Neural crest cell (in vitro differentiated cells): ENCODE measurements at regions not wholly inside any gene's neighbourhood (a gene's known extent, or its start where the extent isn't known, plus 50 kb on each side); places are given as distances from the start of the nearest gene placed in this dataset.

Experiments
- DNase-seq: peaks from one replicate; pipeline ENCODE4 v3.0.0; 2021; ENCODE audit warnings: low read depth, mixed read lengths, low spot score
- H3K27ac Mint-ChIP-seq: one replicate; pipeline ENCODE4 v1.8.0; 2021; ENCODE audit warnings: mild to moderate bottlenecking, mixed read lengths; ENCODE audit not compliant: unreplicated experiment
- H3K27me3 Mint-ChIP-seq: 2 replicates; pipeline ENCODE4 v1.8.0; 2021; ENCODE audit warnings: low read depth, mild to moderate bottlenecking, mixed read lengths
- H3K36me3 Mint-ChIP-seq: 2 replicates; pipeline ENCODE4 v1.8.0; 2021; ENCODE audit warnings: low read depth, mild to moderate bottlenecking, mixed read lengths
- H3K4me1 Mint-ChIP-seq: 2 replicates; pipeline ENCODE4 v1.8.0; 2021; ENCODE audit warnings: mixed read lengths
- H3K4me3 Mint-ChIP-seq: one replicate; pipeline ENCODE4 v1.8.0; 2021; ENCODE audit warnings: mild to moderate bottlenecking, mixed read lengths
- H3K9me3 Mint-ChIP-seq: 2 replicates; pipeline ENCODE4 v1.8.0; 2021; ENCODE audit warnings: mixed read lengths
- TF ChIP-seq, protein P1 (sequence below): fragments of 200-600 bp; sonication (generic); conservative IDR thresholded peaks from 2 replicates; pipeline ENCODE4 v1.5.0; 2021; ENCODE audit warnings: antibody characterized with exemption, mild to moderate bottlenecking

GRCh38 chr3:110966966-110967663, 104.5 kb upstream of the NECTIN3 start:
- no peaks in the 10 kb centered on the region for H3K4me1 Mint-ChIP-seq
- no peaks in the 10 kb centered on the region for H3K27me3 Mint-ChIP-seq
- peaks cover 23% of the 10 kb centered on the region for H3K9me3 Mint-ChIP-seq
- peaks cover 15% of the 10 kb centered on the region for H3K36me3 Mint-ChIP-seq
- no peak for DNase-seq
- TF ChIP-seq, protein P1, sequence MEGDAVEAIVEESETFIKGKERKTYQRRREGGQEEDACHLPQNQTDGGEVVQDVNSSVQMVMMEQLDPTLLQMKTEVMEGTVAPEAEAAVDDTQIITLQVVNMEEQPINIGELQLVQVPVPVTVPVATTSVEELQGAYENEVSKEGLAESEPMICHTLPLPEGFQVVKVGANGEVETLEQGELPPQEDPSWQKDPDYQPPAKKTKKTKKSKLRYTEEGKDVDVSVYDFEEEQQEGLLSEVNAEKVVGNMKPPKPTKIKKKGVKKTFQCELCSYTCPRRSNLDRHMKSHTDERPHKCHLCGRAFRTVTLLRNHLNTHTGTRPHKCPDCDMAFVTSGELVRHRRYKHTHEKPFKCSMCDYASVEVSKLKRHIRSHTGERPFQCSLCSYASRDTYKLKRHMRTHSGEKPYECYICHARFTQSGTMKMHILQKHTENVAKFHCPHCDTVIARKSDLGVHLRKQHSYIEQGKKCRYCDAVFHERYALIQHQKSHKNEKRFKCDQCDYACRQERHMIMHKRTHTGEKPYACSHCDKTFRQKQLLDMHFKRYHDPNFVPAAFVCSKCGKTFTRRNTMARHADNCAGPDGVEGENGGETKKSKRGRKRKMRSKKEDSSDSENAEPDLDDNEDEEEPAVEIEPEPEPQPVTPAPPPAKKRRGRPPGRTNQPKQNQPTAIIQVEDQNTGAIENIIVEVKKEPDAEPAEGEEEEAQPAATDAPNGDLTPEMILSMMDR = no peak
- no peak overlapping the region for H3K27ac Mint-ChIP-seq
- H3K4me3 Mint-ChIP-seq = no peak overlapping the region

DNA sequence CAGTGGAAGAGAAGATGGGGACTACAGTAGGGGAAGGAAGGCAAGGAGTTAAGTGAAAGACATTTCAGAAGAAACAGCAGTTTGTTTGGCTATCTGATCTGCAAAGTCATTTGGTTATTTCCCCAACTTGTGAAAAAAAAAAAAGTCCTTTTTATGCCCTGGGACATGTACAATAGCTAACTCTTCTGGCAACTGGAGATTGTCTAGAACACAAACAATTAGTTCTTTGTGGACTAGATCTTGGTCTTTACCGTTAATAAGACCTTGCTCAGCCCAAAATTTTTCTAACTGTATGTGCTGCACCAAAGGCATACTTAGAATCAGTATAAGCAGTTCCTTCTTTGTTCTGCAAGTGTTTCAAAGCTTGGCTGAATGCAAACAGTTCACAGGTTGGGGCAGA, 103.5 kb upstream of the NECTIN3 start:
- Mint-ChIP-seq H3K4me1 (no peaks in the 10 kb centered on the region), H3K36me3 (peaks cover 15% of the 10 kb centered on the region), H3K27me3 (no peaks in the 10 kb centered on the region), H3K9me3 (peaks cover 19% of the 10 kb centered on the region), H3K27ac (peak overlapping the region; percentile 22), H3K4me3 (no peak overlapping the region)
- DNase-seq = no peak
- TF ChIP-seq, protein P1 = no peak

GRCh38 chr3:110969229-110970211, 102.1 kb upstream of the NECTIN3 start:
- no peaks in the 10 kb centered on the region for H3K27me3 Mint-ChIP-seq
- peaks cover 10% of the 10 kb centered on the region for H3K36me3 Mint-ChIP-seq
- H3K4me3 Mint-ChIP-seq = no peak overlapping the region
- H3K9me3 Mint-ChIP-seq = peaks cover 16% of the 10 kb centered on the region
- DNase-seq = no peak
- TF ChIP-seq, protein P1 = no peak
- H3K4me1 Mint-ChIP-seq = no peaks in the 10 kb centered on the region
- H3K27ac Mint-ChIP-seq = peak overlapping the region; percentile 69

DNA sequence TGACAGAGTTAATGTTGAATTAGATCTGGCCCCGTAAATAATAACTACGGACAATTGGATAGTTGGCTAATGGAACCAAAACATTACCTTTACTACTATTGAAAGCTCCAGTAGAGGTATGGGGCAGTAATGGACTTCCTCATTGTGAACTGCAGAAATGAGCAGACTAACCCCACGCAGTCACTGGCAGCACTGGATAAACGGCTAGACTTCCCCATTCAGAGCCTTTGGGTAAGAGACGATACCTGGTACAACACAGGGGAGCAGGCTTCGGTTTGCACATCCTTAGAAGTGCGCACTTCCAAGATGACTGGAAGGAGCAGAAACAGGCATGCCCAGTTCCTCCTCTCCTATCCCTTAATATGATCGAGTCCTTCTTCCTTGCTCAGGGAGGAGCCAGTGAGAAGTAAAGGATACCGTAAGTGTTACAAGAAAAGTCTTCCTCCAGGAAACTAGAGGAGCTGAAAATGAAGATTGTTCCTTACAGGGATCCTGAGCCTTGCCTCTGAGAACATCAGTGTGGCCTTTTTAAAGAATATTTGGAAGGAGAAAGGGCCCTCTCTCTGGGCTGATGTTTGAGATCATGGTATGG, 100.5 kb upstream of the NECTIN3 start:
- no peaks in the 10 kb centered on the region for H3K4me1 Mint-ChIP-seq
- no peak overlapping the region for H3K27ac Mint-ChIP-seq
- peak overlapping the region; percentile 33 for H3K4me3 Mint-ChIP-seq
- H3K27me3 Mint-ChIP-seq = no peaks in the 10 kb centered on the region
- TF ChIP-seq, protein P1 = no peak
- peaks cover 12% of the 10 kb centered on the region for H3K9me3 Mint-ChIP-seq
- H3K36me3 Mint-ChIP-seq = peaks cover 3% of the 10 kb centered on the region
- no peak for DNase-seq

DNA sequence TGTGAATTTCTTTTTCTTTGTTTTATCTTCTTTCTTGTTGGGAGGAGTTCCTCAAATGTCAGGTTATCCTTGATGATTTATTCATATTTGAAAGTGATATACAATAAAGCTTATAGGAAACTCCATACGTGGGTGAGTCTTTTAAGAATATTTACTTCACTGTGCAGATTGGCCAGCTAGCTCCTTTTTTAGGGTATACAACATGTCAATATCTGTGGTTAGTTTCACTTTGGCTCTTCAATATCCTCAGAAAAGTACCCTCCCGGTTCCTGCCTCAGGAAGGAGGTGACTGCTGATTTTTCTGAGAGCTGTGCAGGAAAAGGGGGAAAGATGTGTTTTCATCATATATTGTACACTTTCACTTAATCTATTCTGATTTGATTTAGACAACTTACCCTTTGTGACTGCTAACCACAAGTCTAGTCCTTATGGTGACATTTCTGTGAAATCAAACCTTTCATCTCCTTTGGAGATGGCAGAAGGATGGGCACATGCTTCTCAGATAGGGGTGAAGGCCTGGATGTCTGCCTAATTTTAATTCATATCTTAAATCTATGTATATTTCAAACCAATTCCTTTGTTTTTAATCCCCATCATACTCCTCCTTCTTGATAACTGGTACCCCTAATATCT, 98.2 kb upstream of the NECTIN3 start:
- Mint-ChIP-seq H3K27me3 (no peaks in the 10 kb centered on the region), H3K36me3 (peaks cover 3% of the 10 kb centered on the region), H3K9me3 (peaks cover 7% of the 10 kb centered on the region), H3K4me1 (no peaks in the 10 kb centered on the region), H3K4me3 (no peak overlapping the region), H3K27ac (no peak overlapping the region)
- TF ChIP-seq, protein P1 = no peak
- DNase-seq = no peak
